ENCODE measurements at regions not wholly inside any gene's neighbourhood (a gene's known extent, or its start where the extent isn't known, plus 50 kb on each side); places are given as distances from the start of the nearest gene placed in this dataset.

GRCh38 chr9:95754533-95755420 is 120.7 kb upstream of the ERCC6L2 start:
- DNase-seq = no peak

GRCh38 chr9:95753762-95754465 is 121.6 kb upstream of the ERCC6L2 start:
- no peak for DNase-seq

DNA sequence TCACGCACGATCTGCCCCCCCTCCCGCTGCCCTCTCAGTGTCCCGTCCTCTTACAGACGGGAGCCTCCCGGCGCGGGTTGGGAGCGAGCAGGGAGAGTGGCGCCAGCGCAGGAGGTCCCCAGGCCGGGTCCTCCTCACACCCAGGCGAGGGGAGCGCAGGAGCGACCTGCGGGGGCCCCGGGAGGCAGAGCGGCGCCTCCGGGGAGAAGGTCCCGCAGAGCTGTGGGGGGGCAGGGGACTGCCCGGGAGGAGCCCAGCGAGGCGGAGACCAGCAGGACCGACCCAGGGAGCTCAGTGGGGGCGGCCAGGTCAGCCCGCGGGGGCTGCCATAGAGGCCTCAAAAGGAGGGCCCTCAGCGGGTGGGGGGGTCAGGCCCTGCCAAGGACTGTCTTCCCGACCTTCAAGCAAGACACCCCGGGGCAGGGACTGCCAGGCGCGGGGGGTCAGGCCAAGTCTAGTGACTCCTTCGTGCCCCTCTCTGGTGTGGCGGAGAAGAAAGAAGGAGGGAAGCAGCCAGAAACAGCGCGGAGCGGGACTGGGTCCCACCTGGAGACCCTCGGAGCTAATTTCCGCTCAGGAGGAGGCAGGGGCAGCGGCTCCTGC is 123.3 kb upstream of the ERCC6L2 start:
- DNase-seq = no peak

DNA sequence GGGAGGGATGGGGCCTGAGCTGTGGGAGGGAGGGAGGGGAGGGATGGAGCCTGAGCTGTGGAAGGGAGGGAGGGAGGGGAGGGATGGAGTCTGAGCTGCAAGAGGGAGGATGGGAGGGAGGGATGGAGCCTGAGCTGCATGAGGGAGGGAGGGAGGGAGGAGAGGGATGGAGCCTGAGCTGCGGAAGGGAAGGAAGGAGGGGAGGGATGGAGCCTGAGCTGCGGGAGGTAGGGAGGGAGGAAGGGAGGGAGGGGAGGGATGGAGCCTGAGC is 124.0 kb upstream of the ERCC6L2 start:
- DNase-seq = no peak

GRCh38 chr9:95750725-95751519 is 124.6 kb upstream of the ERCC6L2 start:
- DNase-seq = no peak

DNA sequence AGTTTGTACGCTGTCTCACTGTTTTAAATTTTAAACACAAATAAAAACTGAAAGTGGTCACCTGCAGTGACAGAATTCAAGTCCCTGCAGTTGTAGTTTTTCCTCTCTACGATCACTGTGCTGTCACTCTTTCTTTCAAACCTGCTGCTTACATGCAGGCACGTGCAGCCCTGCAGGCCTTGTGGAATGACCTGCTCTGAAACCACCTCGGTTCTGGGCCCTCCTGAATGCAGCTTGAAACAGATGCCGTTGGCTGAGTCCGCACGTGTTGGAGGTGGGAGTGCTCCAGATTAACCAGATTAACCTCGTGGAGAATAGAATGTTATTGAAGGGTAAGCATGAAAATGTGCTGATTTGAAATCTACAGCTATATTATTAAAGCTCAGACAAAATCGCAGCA is 126.0 kb upstream of the ERCC6L2 start:
- DNase-seq = no peak

DNA sequence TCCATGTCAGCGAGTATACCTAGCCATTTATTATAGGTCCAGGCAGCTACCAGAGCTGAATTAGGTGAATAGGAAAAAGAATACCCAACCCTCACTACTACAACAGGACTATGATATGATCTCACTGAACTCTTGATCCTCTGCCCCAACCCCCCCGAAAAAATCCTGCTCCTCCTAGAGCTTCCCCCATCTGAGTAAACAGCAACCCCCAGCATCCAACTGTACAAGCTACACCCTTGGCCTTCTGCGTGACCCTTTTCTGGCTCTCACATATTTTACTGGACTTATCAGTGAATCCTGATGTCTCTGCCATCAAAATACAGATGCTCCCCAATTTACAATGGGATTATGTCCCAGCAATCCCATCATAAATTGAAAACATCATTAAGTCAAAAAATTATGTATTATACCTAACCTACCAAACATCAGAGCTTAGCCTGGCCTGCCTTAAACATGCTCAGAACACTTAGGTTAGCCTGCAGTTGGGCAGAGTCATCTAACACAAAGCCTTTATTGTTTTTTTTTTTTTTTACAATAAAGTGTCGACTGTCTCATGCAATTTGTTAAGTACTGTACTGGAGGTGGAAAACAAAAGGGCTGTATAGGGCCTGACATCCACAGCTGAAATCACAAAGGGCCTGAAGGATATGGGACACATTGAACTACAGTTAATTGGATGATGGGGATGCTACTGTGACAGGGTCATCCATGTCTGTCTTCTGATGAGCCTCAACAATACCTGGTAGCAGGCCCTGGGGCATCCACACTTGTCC is 128.9 kb upstream of the ERCC6L2 start:
- DNase-seq = no peak

DNA sequence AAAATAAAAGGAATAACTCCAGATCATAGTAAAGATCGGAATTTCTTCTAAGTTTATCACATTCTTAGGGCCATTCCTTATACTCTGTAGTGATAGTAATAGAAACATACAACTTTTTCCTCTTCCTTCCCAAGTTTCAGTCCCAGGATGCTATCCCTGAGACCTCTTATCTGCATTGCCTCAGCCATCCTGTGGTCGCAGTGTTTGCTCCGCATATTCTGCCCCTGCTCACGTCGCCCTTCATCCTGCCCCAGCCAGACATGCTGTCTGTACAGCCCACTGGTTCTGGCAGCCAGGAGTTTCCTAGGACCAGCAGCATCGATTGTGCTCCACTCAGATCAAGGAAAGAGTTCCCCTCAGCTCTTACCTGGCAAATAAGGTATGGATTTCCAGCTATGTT is 132.7 kb upstream of the ERCC6L2 start:
- no peak for DNase-seq

GRCh38 chr9:95741631-95742030 is 133.9 kb upstream of the ERCC6L2 start:
- no peak for DNase-seq

- DNase-seq = no peak
Observed at GRCh38 chr9:95740217-95741004, 135.1 kb upstream of the ERCC6L2 start.

GRCh38 chr9:95738438-95738837 is 137.1 kb upstream of the ERCC6L2 start:
- DNase-seq = no peak

DNA sequence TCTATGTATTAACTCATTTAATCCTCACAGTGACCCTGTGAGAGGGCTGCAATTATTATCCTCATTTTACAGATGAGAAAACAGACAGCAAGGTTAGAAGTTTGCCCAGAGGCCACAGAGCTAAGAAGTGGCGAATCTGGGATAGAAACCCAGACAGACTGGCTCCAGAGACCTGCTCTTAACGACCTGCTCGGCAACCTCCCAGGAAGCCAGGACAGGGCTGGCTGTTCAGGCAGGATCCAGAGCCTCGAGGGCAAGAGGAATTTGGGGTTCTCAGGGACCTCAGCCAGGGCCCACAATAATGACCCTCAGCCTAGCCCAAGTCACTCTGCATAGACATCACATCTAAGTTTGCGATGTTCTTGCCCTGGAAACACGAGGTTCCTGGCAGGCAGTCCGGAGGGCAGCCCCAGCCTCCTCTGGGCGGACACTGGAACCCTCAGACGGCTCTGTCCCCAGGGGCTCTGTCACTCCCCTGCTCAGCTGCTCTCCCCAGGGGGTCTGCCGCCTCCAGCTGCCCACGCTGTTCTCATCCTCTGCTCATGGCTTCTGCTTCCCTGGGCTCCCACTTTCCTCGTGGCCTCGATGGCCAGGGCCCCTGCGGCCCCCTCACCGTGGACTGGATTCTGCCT is 138.5 kb upstream of the ERCC6L2 start:
- no peak for DNase-seq

- DNase-seq = no peak
Observed at GRCh38 chr9:95736370-95736769, 139.1 kb upstream of the ERCC6L2 start.

- no peak for DNase-seq
Observed at GRCh38 chr9:95735701-95736100, 139.8 kb upstream of the ERCC6L2 start.

DNA sequence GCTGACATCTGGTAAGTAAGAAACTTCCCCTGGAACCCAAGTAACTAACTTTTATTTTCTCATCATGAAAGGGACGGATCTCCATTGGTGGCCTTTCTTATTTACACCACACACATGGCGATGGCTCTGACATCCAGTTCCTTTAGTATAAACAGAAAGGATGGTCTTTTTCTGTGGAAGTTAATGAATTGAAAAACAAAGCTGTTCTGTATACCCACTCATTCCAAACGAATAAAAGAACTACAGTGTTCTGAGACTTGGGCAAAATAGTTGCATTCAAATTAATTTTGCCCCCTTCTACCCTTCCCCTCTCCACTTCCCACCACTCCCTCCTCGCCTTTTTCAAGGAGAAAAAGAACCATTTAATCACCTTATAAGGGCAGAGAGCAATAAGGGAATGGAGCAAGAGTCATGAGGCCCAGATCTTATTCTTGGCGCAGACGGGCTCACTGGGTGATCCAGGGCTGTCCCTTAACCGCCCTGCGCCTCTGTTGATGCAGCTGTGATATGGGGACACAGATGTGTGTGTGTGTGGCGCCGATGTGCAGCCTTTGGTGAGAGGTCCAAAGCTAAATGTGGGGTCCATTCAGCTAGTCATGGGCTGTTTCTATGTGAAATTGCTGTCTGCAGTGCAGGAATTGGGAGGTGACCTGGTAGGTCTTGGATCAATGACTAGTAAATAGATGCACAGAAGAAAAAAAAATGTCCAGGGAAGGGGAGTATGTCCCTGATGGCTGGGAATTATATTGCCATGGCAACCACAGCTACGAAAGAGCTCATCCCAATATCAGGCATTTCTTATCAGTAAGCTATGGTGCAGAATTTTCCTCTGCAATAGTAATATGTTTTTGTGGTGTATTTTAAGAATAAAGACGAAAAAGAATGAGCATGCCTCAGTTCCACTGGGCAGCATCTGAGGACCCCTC is 141.5 kb upstream of the ERCC6L2 start:
- DNase-seq = no peak

GRCh38 chr9:95732802-95733688 is 142.4 kb upstream of the ERCC6L2 start:
- DNase-seq = no peak

GRCh38 chr9:95731876-95732275 is 143.6 kb upstream of the ERCC6L2 start:
- no peak for DNase-seq

- no peak for DNase-seq
Observed at GRCh38 chr9:95729669-95730368, 145.7 kb upstream of the ERCC6L2 start.

Data from NCI-H510A treated with DMSO at 0.1 percent for 48 hours (cell line).